Thyroid gland (tissue), 4 donors: ENCODE measurements at regions not wholly inside any gene's neighbourhood (a gene's known extent, or its start where the extent isn't known, plus 50 kb on each side); places are given as distances from the start of the nearest gene placed in this dataset.

Experiments used
- POLR2A ChIP-seq, 2 donors: fragments of 450-650 bp; IDR thresholded peaks; one replicate each; pipeline ENCODE4 v1.6.1; 2017; ENCODE audit warnings: antibody characterized with exemption in 2 of 2, mild to moderate bottlenecking in 2 of 2, moderate library complexity in 1 of 2
- TF ChIP-seq, protein P1 (sequence below), 6 experiments: fragments of 200-600 bp in 3 of 6; fragments of 450-650 bp in 3 of 6; sonication (generic) in 3 of 6; IDR thresholded peaks; one replicate each; pipeline ENCODE4 v1.5.1; 2016 to 2019; ENCODE audit warnings: antibody characterized with exemption in 6 of 6, mild to moderate bottlenecking in 2 of 6, inconsistent platforms in 1 of 6, moderate library complexity in 1 of 6

DNA sequence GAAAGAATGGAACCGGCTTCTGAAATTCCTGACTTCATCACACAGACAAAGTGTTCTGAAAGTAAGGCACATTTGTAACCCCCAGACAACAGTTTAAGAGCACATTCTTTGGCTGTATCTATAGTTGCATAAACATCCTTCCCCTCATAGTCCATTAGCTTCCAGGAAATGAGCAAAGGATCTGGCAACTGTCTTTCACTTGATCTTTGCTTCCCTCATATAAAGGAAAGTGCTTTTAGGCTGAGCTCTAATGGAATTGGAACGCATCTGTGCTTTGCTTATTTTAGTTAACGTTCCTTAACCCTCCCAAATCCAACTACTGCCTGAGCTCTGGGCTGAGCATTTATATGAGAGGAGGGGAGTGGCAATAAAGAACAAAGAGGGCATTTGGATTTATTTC lies 76.9 kb upstream of the API5 start:
- TF ChIP-seq, protein P1, sequence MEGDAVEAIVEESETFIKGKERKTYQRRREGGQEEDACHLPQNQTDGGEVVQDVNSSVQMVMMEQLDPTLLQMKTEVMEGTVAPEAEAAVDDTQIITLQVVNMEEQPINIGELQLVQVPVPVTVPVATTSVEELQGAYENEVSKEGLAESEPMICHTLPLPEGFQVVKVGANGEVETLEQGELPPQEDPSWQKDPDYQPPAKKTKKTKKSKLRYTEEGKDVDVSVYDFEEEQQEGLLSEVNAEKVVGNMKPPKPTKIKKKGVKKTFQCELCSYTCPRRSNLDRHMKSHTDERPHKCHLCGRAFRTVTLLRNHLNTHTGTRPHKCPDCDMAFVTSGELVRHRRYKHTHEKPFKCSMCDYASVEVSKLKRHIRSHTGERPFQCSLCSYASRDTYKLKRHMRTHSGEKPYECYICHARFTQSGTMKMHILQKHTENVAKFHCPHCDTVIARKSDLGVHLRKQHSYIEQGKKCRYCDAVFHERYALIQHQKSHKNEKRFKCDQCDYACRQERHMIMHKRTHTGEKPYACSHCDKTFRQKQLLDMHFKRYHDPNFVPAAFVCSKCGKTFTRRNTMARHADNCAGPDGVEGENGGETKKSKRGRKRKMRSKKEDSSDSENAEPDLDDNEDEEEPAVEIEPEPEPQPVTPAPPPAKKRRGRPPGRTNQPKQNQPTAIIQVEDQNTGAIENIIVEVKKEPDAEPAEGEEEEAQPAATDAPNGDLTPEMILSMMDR (IDR thresholded peaks at IDR 0.05): no peak
- no peak for TF ChIP-seq POLR2A (IDR thresholded peaks at IDR 0.05)
